Fibroblast of gingiva (primary cell): ENCODE measurements at regions not wholly inside any gene's neighbourhood (a gene's known extent, or its start where the extent isn't known, plus 50 kb on each side); places are given as distances from the start of the nearest gene placed in this dataset.
A peak's percentile ranks its signal among the peaks of the same experiment; 100 is the strongest.
"Not testable (repeated sequence)": the region's sequence is repeated elsewhere in the genome, so short reads cannot be mapped to it uniquely, and the experiment has no call there.

Experiments used
- DNase-seq: peaks from one replicate; pipeline ENCODE4 v3.0.0-alpha.2; 2011; ENCODE audit warnings: low read depth

- DNase-seq: peak; percentile 88
Observed at GRCh38 chr14:55846826-55847446, 266.9 kb downstream of the KTN1 start.

GRCh38 chr14:55847766-55848165 is 267.8 kb downstream of the KTN1 start:
- peak; percentile 75 for DNase-seq

GRCh38 chr14:55848964-55849363 is 269.0 kb downstream of the KTN1 start:
- no peak for DNase-seq

GRCh38 chr14:55849833-55850232 is 268.4 kb upstream of the PELI2 start:
- DNase-seq: no peak

- peak; percentile 75 for DNase-seq
Observed at GRCh38 chr14:55850825-55851241, 267.4 kb upstream of the PELI2 start.

GRCh38 chr14:55851301-55851700 is 266.9 kb upstream of the PELI2 start:
- no peak for DNase-seq

GRCh38 chr14:55851961-55852360 is 266.2 kb upstream of the PELI2 start:
- no peak for DNase-seq

- no peak for DNase-seq
Observed at GRCh38 chr14:55855751-55856150, 262.5 kb upstream of the PELI2 start.

GRCh38 chr14:55858604-55859003 is 259.6 kb upstream of the PELI2 start:
- DNase-seq: no peak

GRCh38 chr14:55861561-55861960 is 256.6 kb upstream of the PELI2 start:
- DNase-seq: not testable (repeated sequence)

- no peak for DNase-seq
Observed at GRCh38 chr14:55864890-55865655, 253.1 kb upstream of the PELI2 start.

- no peak for DNase-seq
Observed at GRCh38 chr14:55867311-55867710, 250.9 kb upstream of the PELI2 start.

GRCh38 chr14:55867719-55868118 is 250.5 kb upstream of the PELI2 start:
- DNase-seq: no peak

- DNase-seq: no peak
Observed at GRCh38 chr14:55869397-55870049, 248.7 kb upstream of the PELI2 start.

- no peak for DNase-seq
Observed at GRCh38 chr14:55873169-55873568, 245.0 kb upstream of the PELI2 start.

GRCh38 chr14:55874785-55875184 is 243.4 kb upstream of the PELI2 start:
- DNase-seq: no peak

GRCh38 chr14:55877942-55878341 is 240.3 kb upstream of the PELI2 start:
- DNase-seq: peak; percentile 24

GRCh38 chr14:55881577-55882241 is 236.5 kb upstream of the PELI2 start:
- peak; percentile 14 for DNase-seq

- no peak for DNase-seq
Observed at GRCh38 chr14:55884819-55885218, 233.4 kb upstream of the PELI2 start.

GRCh38 chr14:55889124-55889523 is 229.1 kb upstream of the PELI2 start:
- no peak for DNase-seq

- no peak for DNase-seq
Observed at GRCh38 chr14:55891692-55892091, 226.5 kb upstream of the PELI2 start.

- DNase-seq: no peak
Observed at GRCh38 chr14:55892906-55893305, 225.3 kb upstream of the PELI2 start.

- peak; percentile 64 for DNase-seq
Observed at GRCh38 chr14:55893705-55894104, 224.5 kb upstream of the PELI2 start.
